Mesothelial cell of epicardium (in vitro differentiated cells): ENCODE measurements at regions not wholly inside any gene's neighbourhood (a gene's known extent, or its start where the extent isn't known, plus 50 kb on each side); places are given as distances from the start of the nearest gene placed in this dataset.
"Not testable (repeated sequence)": the region's sequence is repeated elsewhere in the genome, so short reads cannot be mapped to it uniquely, and the experiment has no call there.

Experiments used
- DNase-seq, 2 experiments: peaks; one replicate each; pipeline ENCODE4 v3.0.0; 2021; ENCODE audit warnings: low spot score in 2 of 2; ENCODE audit not compliant: unreplicated experiment in 2 of 2
- H3K27ac Mint-ChIP-seq: 2 replicates; pipeline ENCODE4 v1.8.0; 2021; ENCODE audit warnings: mixed read lengths
- H3K27me3 Mint-ChIP-seq: 2 replicates; pipeline ENCODE4 v1.8.0; 2021; ENCODE audit warnings: low read depth, mixed read lengths
- H3K36me3 Mint-ChIP-seq: 2 replicates; pipeline ENCODE4 v1.8.0; 2021; ENCODE audit warnings: mixed read lengths
- H3K4me1 Mint-ChIP-seq: 2 replicates; pipeline ENCODE4 v1.8.0; 2021; ENCODE audit warnings: mixed read lengths
- H3K4me3 Mint-ChIP-seq: 2 replicates; pipeline ENCODE4 v1.8.0; 2021; ENCODE audit warnings: mild to moderate bottlenecking, moderate library complexity, mixed read lengths
- H3K9me3 Mint-ChIP-seq: 2 replicates; pipeline ENCODE4 v1.8.0; 2021; ENCODE audit warnings: mixed read lengths
- CTCF ChIP-seq: fragments of 200-600 bp; sonication (generic); IDR thresholded peaks from one replicate; pipeline ENCODE4 v1.5.0; 2021; ENCODE audit warnings: antibody characterized with exemption; ENCODE audit not compliant: unreplicated experiment

- no peak for TF ChIP-seq CTCF
- H3K36me3 Mint-ChIP-seq = peaks cover 10% of the 10 kb centered on the region
- no peak overlapping the region for H3K27ac Mint-ChIP-seq
- H3K9me3 Mint-ChIP-seq = peaks cover 11% of the 10 kb centered on the region
- H3K27me3 Mint-ChIP-seq = no peaks in the 10 kb centered on the region
- DNase-seq = no peak
- no peak overlapping the region for H3K4me3 Mint-ChIP-seq
- peaks cover 35% of the 10 kb centered on the region for H3K4me1 Mint-ChIP-seq
These were observed 155.9 kb downstream of the QRSL1 start for GRCh38 chr6:106785298-106785697.

- H3K4me3 Mint-ChIP-seq = no peak overlapping the region
- peaks cover 21% of the 10 kb centered on the region for H3K36me3 Mint-ChIP-seq
- DNase-seq = no peak
- peaks cover 24% of the 10 kb centered on the region for H3K4me1 Mint-ChIP-seq
- H3K27ac Mint-ChIP-seq = no peak overlapping the region
- no peak for TF ChIP-seq CTCF
- peaks cover 24% of the 10 kb centered on the region for H3K9me3 Mint-ChIP-seq
- no peaks in the 10 kb centered on the region for H3K27me3 Mint-ChIP-seq
These were observed 154.5 kb downstream of the QRSL1 start for GRCh38 chr6:106783640-106784566.

GRCh38 chr6:106782536-106783285 lies 153.3 kb downstream of the QRSL1 start:
- H3K9me3 Mint-ChIP-seq = peaks cover 28% of the 10 kb centered on the region
- H3K4me3 Mint-ChIP-seq = no peak overlapping the region
- peak overlapping the region; percentile 50 for H3K27ac Mint-ChIP-seq
- no peak for DNase-seq
- no peaks in the 10 kb centered on the region for H3K27me3 Mint-ChIP-seq
- TF ChIP-seq CTCF = no peak
- peaks cover 25% of the 10 kb centered on the region for H3K36me3 Mint-ChIP-seq
- peaks cover 24% of the 10 kb centered on the region for H3K4me1 Mint-ChIP-seq

- H3K27me3 Mint-ChIP-seq, DNase-seq, H3K27ac Mint-ChIP-seq, H3K4me3 Mint-ChIP-seq: not testable (repeated sequence)
- H3K9me3 Mint-ChIP-seq = peaks cover 28% of the 10 kb centered on the region
- peaks cover 23% of the 10 kb centered on the region for H3K4me1 Mint-ChIP-seq
- peaks cover 25% of the 10 kb centered on the region for H3K36me3 Mint-ChIP-seq
These were observed 150.2 kb downstream of the QRSL1 start for GRCh38 chr6:106779552-106779951.

- TF ChIP-seq CTCF = no peak
- no peak for DNase-seq
These were observed 149.6 kb downstream of the QRSL1 start for GRCh38 chr6:106778943-106779342.

GRCh38 chr6:106773996-106774629 lies 144.7 kb downstream of the QRSL1 start:
- Mint-ChIP-seq H3K27ac (peak overlapping the region; percentile 88), H3K36me3 (peaks cover 13% of the 10 kb centered on the region), H3K4me1 (peaks cover 18% of the 10 kb centered on the region), H3K4me3 (no peak overlapping the region), H3K27me3 (no peaks in the 10 kb centered on the region), H3K9me3 (peaks cover 19% of the 10 kb centered on the region)
- TF ChIP-seq CTCF = no peak
- DNase-seq = no peak

More at GRCh38 chr6:106778943-106779342, 149.6 kb downstream of the QRSL1 start:
- Mint-ChIP-seq H3K4me3 (no peak overlapping the region), H3K27me3 (no peaks in the 10 kb centered on the region), H3K27ac (no peak overlapping the region), H3K4me1 (peaks cover 28% of the 10 kb centered on the region), H3K36me3 (peaks cover 25% of the 10 kb centered on the region), H3K9me3 (peaks cover 28% of the 10 kb centered on the region)
